ENCODE measurements at regions not wholly inside any gene's neighbourhood (a gene's known extent, or its start where the extent isn't known, plus 50 kb on each side); places are given as distances from the start of the nearest gene placed in this dataset.

- no peak for TF ChIP-seq POLR2A (IDR thresholded peaks at IDR 0.05)
- TF ChIP-seq, protein P1, sequence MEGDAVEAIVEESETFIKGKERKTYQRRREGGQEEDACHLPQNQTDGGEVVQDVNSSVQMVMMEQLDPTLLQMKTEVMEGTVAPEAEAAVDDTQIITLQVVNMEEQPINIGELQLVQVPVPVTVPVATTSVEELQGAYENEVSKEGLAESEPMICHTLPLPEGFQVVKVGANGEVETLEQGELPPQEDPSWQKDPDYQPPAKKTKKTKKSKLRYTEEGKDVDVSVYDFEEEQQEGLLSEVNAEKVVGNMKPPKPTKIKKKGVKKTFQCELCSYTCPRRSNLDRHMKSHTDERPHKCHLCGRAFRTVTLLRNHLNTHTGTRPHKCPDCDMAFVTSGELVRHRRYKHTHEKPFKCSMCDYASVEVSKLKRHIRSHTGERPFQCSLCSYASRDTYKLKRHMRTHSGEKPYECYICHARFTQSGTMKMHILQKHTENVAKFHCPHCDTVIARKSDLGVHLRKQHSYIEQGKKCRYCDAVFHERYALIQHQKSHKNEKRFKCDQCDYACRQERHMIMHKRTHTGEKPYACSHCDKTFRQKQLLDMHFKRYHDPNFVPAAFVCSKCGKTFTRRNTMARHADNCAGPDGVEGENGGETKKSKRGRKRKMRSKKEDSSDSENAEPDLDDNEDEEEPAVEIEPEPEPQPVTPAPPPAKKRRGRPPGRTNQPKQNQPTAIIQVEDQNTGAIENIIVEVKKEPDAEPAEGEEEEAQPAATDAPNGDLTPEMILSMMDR (IDR thresholded peaks at IDR 0.05): no peak
- TF ChIP-seq EP300 (IDR thresholded peaks at IDR 0.05): no peak
- Histone ChIP-seq H3K4me3 (no peak overlapping the region), H3K27ac (no peak overlapping the region), H3K4me1 (ENCODE audit: insufficient read depth) (no peaks in the 10 kb centered on the region), H3K27me3 (no peaks in the 10 kb centered on the region), H3K9me3 (no peaks in the 10 kb centered on the region), H3K36me3 (no peaks in the 10 kb centered on the region)
- no peak for DNase-seq
- intact Hi-C loops (cut with DNase I): no loop called here
- WGBS, 3 donors: 66 to 76% (median 76%) methylated on average over 14 of the region's 14 CpGs
These were observed 77.9 kb downstream of the PTPRS start for GRCh38 chr19:5262721-5263120.

GRCh38 chr19:5261156-5261890 lies 79.3 kb downstream of the PTPRS start:
- no peak overlapping the region for H3K4me3 ChIP-seq
- H3K36me3 ChIP-seq: peaks cover 3% of the 10 kb centered on the region
- peaks cover 0 to 4% of the 10 kb centered on the region in 2 donors for H3K9me3 ChIP-seq
- TF ChIP-seq POLR2A (IDR thresholded peaks at IDR 0.05): no peak
- TF ChIP-seq, protein P1 (IDR thresholded peaks at IDR 0.05): no peak
- TF ChIP-seq EP300 (IDR thresholded peaks at IDR 0.05): no peak
- DNase-seq: no peak
- no peaks in the 10 kb centered on the region for H3K4me1 ChIP-seq (ENCODE audit: insufficient read depth)
- no peaks in the 10 kb centered on the region for H3K27me3 ChIP-seq
- intact Hi-C loops (cut with DNase I): no loop called here
- 81 to 84% (median 84%) methylated on average over 13 to 15 of the region's 15 CpGs for WGBS, 3 donors
- no peak overlapping the region for H3K27ac ChIP-seq

GRCh38 chr19:5260381-5260967 lies 80.1 kb downstream of the PTPRS start:
- intact Hi-C loops (cut with DNase I): no loop called here
- no peaks in the 10 kb centered on the region for H3K27me3 ChIP-seq
- H3K4me3 ChIP-seq: no peak overlapping the region
- 91 to 94% (median 94%) methylated on average over 20 of the region's 20 CpGs for WGBS, 3 donors
- peaks cover 0 to 11% of the 10 kb centered on the region in 2 donors for H3K9me3 ChIP-seq
- H3K36me3 ChIP-seq: peaks cover 3% of the 10 kb centered on the region
- H3K4me1 ChIP-seq (ENCODE audit: insufficient read depth): no peaks in the 10 kb centered on the region
- TF ChIP-seq POLR2A (IDR thresholded peaks at IDR 0.05) (no peak), EP300 (IDR thresholded peaks at IDR 0.05) (no peak)
- TF ChIP-seq, protein P1 (IDR thresholded peaks at IDR 0.05): no peak
- H3K27ac ChIP-seq: no peak overlapping the region
- DNase-seq: no peak

DNA sequence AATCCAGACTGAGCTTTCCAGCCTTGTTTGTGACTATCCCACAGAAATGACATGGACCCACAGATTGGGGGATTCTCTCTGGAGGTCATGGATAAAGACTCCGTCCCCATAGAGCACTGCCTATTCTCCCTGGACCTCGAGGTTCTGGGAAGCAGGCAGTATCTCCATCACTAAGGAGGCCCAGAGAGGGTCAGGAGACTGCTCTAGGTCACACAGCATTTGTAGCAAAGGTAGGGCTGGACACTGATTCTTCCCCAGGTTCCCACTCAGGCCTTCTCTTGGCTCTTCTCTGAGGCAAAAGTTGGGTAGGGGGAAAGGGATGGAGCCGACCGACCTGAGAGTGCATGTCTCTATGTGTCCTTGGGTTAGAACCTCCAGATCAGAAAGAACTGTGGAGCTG lies 80.9 kb downstream of the PTPRS start:
- DNase-seq: no peak
- Histone ChIP-seq H3K27ac (no peak overlapping the region), H3K27me3 (no peaks in the 10 kb centered on the region), H3K36me3 (peaks cover 3% of the 10 kb centered on the region), H3K4me1 (ENCODE audit: insufficient read depth) (no peaks in the 10 kb centered on the region), H3K9me3 (peaks cover 4 to 18% of the 10 kb centered on the region in 2 donors), H3K4me3 (no peak overlapping the region)
- WGBS, 3 donors: 92 to 100% (median 95%) methylated on average over 4 of the region's 4 CpGs
- intact Hi-C loops (cut with DNase I): no loop called here
- TF ChIP-seq, protein P1 (IDR thresholded peaks at IDR 0.05): no peak
- no peak for TF ChIP-seq POLR2A (IDR thresholded peaks at IDR 0.05)
- TF ChIP-seq EP300 (IDR thresholded peaks at IDR 0.05): no peak

Measured in ovary (tissue), 7 donors.